ENCODE measurements at regions not wholly inside any gene's neighbourhood (a gene's known extent, or its start where the extent isn't known, plus 50 kb on each side); places are given as distances from the start of the nearest gene placed in this dataset.

GRCh38 chr6:44737829-44738528 lies 350.5 kb downstream of the CDC5L start:
- intact Hi-C loops (cut with DNase I), result no loop called here
- Histone ChIP-seq H3K27me3 (no peaks in the 10 kb centered on the region), H3K36me3 (no peaks in the 10 kb centered on the region), H3K27ac (no peak overlapping the region), H3K4me1 (peaks cover 6 to 9% of the 10 kb centered on the region in 2 donors), H3K4me3 (replicated peaks in 1 of 3) (no peak overlapping the region), H3K9me3 (no peaks in the 10 kb centered on the region)
- WGBS, 2 donors, result 71 to 84% methylated on average over 6 of the region's 6 CpGs
- no peak for TF ChIP-seq POLR2A (IDR thresholded peaks at IDR 0.05)
- TF ChIP-seq, protein P1, sequence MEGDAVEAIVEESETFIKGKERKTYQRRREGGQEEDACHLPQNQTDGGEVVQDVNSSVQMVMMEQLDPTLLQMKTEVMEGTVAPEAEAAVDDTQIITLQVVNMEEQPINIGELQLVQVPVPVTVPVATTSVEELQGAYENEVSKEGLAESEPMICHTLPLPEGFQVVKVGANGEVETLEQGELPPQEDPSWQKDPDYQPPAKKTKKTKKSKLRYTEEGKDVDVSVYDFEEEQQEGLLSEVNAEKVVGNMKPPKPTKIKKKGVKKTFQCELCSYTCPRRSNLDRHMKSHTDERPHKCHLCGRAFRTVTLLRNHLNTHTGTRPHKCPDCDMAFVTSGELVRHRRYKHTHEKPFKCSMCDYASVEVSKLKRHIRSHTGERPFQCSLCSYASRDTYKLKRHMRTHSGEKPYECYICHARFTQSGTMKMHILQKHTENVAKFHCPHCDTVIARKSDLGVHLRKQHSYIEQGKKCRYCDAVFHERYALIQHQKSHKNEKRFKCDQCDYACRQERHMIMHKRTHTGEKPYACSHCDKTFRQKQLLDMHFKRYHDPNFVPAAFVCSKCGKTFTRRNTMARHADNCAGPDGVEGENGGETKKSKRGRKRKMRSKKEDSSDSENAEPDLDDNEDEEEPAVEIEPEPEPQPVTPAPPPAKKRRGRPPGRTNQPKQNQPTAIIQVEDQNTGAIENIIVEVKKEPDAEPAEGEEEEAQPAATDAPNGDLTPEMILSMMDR (IDR thresholded peaks at IDR 0.05), result no peak
- DNase-seq, result no peak

GRCh38 chr6:44738601-44739146 lies 351.2 kb downstream of the CDC5L start:
- 79 to 84% methylated on average over 8 of the region's 8 CpGs for WGBS, 2 donors
- Histone ChIP-seq H3K27ac (no peak overlapping the region), H3K27me3 (no peaks in the 10 kb centered on the region), H3K9me3 (no peaks in the 10 kb centered on the region), H3K4me1 (peaks cover 0 to 2% of the 10 kb centered on the region in 2 donors), H3K36me3 (no peaks in the 10 kb centered on the region), H3K4me3 (replicated peaks in 1 of 3) (no peak overlapping the region)
- intact Hi-C loops (cut with DNase I), result no loop called here
- TF ChIP-seq, protein P1 (IDR thresholded peaks at IDR 0.05), result no peak
- TF ChIP-seq POLR2A (IDR thresholded peaks at IDR 0.05), result no peak
- no peak for DNase-seq

- no peak for DNase-seq
- Histone ChIP-seq H3K36me3 (no peaks in the 10 kb centered on the region), H3K4me3 (replicated peaks in 1 of 3) (no peak overlapping the region), H3K27ac (no peak overlapping the region), H3K4me1 (no peaks in the 10 kb centered on the region), H3K27me3 (no peaks in the 10 kb centered on the region), H3K9me3 (no peaks in the 10 kb centered on the region)
- TF ChIP-seq, protein P1 (IDR thresholded peaks at IDR 0.05), result no peak
- TF ChIP-seq POLR2A (IDR thresholded peaks at IDR 0.05), result no peak
- 81 to 87% methylated on average over 16 of the region's 16 CpGs for WGBS, 2 donors
- intact Hi-C loops (cut with DNase I), result no loop called here
Observed at GRCh38 chr6:44739181-44739580, 351.7 kb downstream of the CDC5L start.

DNA sequence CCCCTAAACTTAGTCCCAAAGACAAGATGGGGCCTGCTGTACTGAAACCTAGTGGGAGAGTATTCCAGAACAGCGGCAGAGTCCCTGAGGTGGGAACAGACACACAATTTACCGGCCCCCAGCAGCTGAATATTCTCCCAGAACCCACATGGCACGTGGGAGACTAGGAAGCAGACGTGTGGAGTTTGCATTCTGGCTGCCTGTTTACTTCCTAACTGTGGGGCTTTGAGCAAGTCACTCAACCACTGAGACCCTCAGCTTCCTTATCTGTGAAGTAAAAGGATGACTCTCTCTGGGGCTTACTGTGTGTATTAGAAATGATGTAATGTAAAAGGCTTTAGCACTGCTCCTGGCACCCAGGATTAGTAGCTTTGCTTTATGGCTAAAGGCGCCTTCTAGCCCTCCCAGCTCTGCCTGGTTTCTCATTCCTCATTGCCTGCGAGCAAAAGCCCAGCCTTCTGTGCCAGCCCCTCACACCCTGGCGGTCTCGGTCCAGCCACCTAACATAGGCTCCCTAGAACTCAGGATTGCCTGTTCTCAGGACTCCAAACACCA lies 353.1 kb downstream of the CDC5L start:
- no peaks in the 10 kb centered on the region for H3K9me3 ChIP-seq
- no peaks in the 10 kb centered on the region for H3K27me3 ChIP-seq
- H3K4me3 ChIP-seq (replicated peaks in 1 of 3), result no peak overlapping the region
- TF ChIP-seq POLR2A (IDR thresholded peaks at IDR 0.05), result no peak
- TF ChIP-seq, protein P1 (IDR thresholded peaks at IDR 0.05), result no peak
- DNase-seq, result no peak
- no peaks in the 10 kb centered on the region for H3K36me3 ChIP-seq
- no peak overlapping the region for H3K27ac ChIP-seq
- no peaks in the 10 kb centered on the region for H3K4me1 ChIP-seq
- intact Hi-C loops (cut with DNase I), result no loop called here
- WGBS, 2 donors, result 90 to 97% methylated on average over 8 of the region's 8 CpGs

DNA sequence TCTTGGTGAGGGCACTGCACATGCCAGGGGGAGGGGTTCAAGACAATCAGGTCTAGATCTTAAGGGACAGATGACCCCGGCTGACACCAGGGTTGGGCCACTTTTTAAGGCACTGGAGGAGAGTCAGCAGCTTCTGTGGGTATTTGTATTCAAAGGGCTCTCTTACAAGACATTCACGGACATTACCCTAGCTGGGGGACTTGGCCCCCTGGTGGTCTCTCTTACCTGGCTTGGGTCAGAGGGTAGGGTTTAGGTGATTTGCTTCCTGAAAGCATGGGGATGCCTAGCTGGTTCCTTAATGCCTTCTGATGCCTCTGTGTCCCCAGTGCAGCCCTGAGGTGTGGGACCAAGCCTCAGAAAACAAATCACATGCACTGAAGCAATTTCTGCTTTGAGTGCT lies 354.7 kb downstream of the CDC5L start:
- Histone ChIP-seq H3K9me3 (no peaks in the 10 kb centered on the region), H3K36me3 (no peaks in the 10 kb centered on the region), H3K4me1 (no peaks in the 10 kb centered on the region), H3K27me3 (no peaks in the 10 kb centered on the region), H3K4me3 (replicated peaks in 1 of 3) (no peak overlapping the region), H3K27ac (no peak overlapping the region)
- intact Hi-C loops (cut with DNase I), result no loop called here
- no peak for DNase-seq
- WGBS, 2 donors, result 53 to 56% methylated on average over 2 of the region's 2 CpGs
- no peak for TF ChIP-seq POLR2A (IDR thresholded peaks at IDR 0.05)
- TF ChIP-seq, protein P1 (IDR thresholded peaks at IDR 0.05), result no peak
